Uterus (tissue), 3 donors: ENCODE measurements at regions not wholly inside any gene's neighbourhood (a gene's known extent, or its start where the extent isn't known, plus 50 kb on each side); places are given as distances from the start of the nearest gene placed in this dataset.

Experiments used
- DNase-seq, 2 donors: peaks; one replicate each; pipeline ENCODE4 v3.0.0-alpha.2; 2019 to 2020
- H3K27ac ChIP-seq, 2 donors: fragments of 200-600 bp; sonication (generic); 1 replicate in 1 of 2; 2 replicates in 1 of 2; pipeline ENCODE4 v1.5.1; 2016 to 2018
- H3K27me3 ChIP-seq, 2 donors: fragments of 200-600 bp; sonication (generic); one replicate each; pipeline ENCODE4 v1.5.1; 2018 to 2019; ENCODE audit warnings: control low read depth in 1 of 2
- H3K36me3 ChIP-seq, 2 donors: fragments of 200-600 bp; sonication (generic); one replicate each; pipeline ENCODE4 v1.5.1; 2019; ENCODE audit warnings: control low read depth in 1 of 2
- H3K4me1 ChIP-seq, 2 donors: fragments of 200-600 bp; sonication (generic); one replicate each; pipeline ENCODE4 v1.5.1; 2018 to 2019; ENCODE audit warnings: control low read depth in 1 of 2
- H3K4me3 ChIP-seq, 2 donors: fragments of 200-600 bp; sonication (generic); 1 replicate in 1 of 2; 2 replicates in 1 of 2; pipeline ENCODE4 v1.5.1; 2018 to 2019; ENCODE audit warnings: mild to moderate bottlenecking in 1 of 2
- H3K9me3 ChIP-seq, 2 donors: fragments of 200-600 bp; sonication (generic); one replicate each; pipeline ENCODE4 v1.5.1; 2019; ENCODE audit warnings: control low read depth in 1 of 2
- CTCF ChIP-seq, 4 experiments: fragments of 200-600 bp in 2 of 4; fragments of 450-650 bp in 2 of 4; sonication (generic) in 2 of 4; IDR thresholded peaks; one replicate each; pipeline ENCODE4 v1.5.1; 2016 to 2019; ENCODE audit warnings: antibody characterized with exemption in 4 of 4, mild to moderate bottlenecking in 2 of 4, moderate library complexity in 1 of 4
- POLR2A ChIP-seq, 2 donors: fragments of 450-650 bp; IDR thresholded peaks; one replicate each; pipeline ENCODE4 v1.6.1; 2016; ENCODE audit warnings: antibody characterized with exemption in 2 of 2, mild to moderate bottlenecking in 1 of 2, moderate library complexity in 1 of 2
- intact Hi-C: fragments of 100-400 bp; cut with DNase I; formaldehyde crosslinking; loops from one replicate; pipeline ENCODE4 v1.15.1; 2023; ENCODE audit warnings: low total_unique reads
- donor health status: DM: yes; HTN: yes; CAD: no.

- Histone ChIP-seq H3K4me1 (no peaks in the 10 kb centered on the region), H3K36me3 (no peaks in the 10 kb centered on the region), H3K9me3 (no peaks in the 10 kb centered on the region), H3K27me3 (no peaks in the 10 kb centered on the region), H3K4me3 (no peak overlapping the region), H3K27ac (no peak overlapping the region)
- TF ChIP-seq CTCF (IDR thresholded peaks at IDR 0.05) (no peak), POLR2A (IDR thresholded peaks at IDR 0.05) (no peak)
- intact Hi-C loops, result no loop called here
- no peak for DNase-seq
Measured at GRCh38 chr12:115043079-115043478, 359.1 kb upstream of the TBX3 start.

GRCh38 chr12:115042341-115042740 is 358.4 kb upstream of the TBX3 start:
- intact Hi-C loops, result no loop called here
- TF ChIP-seq CTCF (IDR thresholded peaks at IDR 0.05) (no peak), POLR2A (IDR thresholded peaks at IDR 0.05) (no peak)
- Histone ChIP-seq H3K4me3 (no peak overlapping the region), H3K4me1 (no peaks in the 10 kb centered on the region), H3K27me3 (no peaks in the 10 kb centered on the region), H3K9me3 (no peaks in the 10 kb centered on the region), H3K27ac (no peak overlapping the region), H3K36me3 (no peaks in the 10 kb centered on the region)
- DNase-seq, result no peak

- Histone ChIP-seq H3K27me3 (no peaks in the 10 kb centered on the region), H3K4me3 (no peak overlapping the region), H3K4me1 (no peaks in the 10 kb centered on the region), H3K36me3 (no peaks in the 10 kb centered on the region), H3K9me3 (no peaks in the 10 kb centered on the region), H3K27ac (no peak overlapping the region)
- intact Hi-C loops, result no loop called here
- TF ChIP-seq POLR2A (IDR thresholded peaks at IDR 0.05), result no peak
- TF ChIP-seq CTCF (IDR thresholded peaks at IDR 0.05), result no peak
- no peak for DNase-seq
Measured at GRCh38 chr12:115037830-115038229, 353.9 kb upstream of the TBX3 start.

- DNase-seq, result no peak
- H3K4me3 ChIP-seq, result no peak overlapping the region
- intact Hi-C loops, result no loop called here
- TF ChIP-seq POLR2A (IDR thresholded peaks at IDR 0.05) (no peak), CTCF (IDR thresholded peaks at IDR 0.05) (no peak)
- no peaks in the 10 kb centered on the region for H3K9me3 ChIP-seq
- no peaks in the 10 kb centered on the region for H3K4me1 ChIP-seq
- H3K36me3 ChIP-seq, result no peaks in the 10 kb centered on the region
- no peaks in the 10 kb centered on the region for H3K27me3 ChIP-seq
- H3K27ac ChIP-seq, result no peak overlapping the region
Measured at GRCh38 chr12:115035535-115036107, 351.6 kb upstream of the TBX3 start.

GRCh38 chr12:115032521-115032920 is 348.5 kb upstream of the TBX3 start:
- Histone ChIP-seq H3K4me1 (no peaks in the 10 kb centered on the region), H3K9me3 (no peaks in the 10 kb centered on the region), H3K27me3 (no peaks in the 10 kb centered on the region), H3K27ac (no peak overlapping the region), H3K4me3 (no peak overlapping the region), H3K36me3 (no peaks in the 10 kb centered on the region)
- intact Hi-C loops, result no loop called here
- no peak for DNase-seq
- TF ChIP-seq CTCF (IDR thresholded peaks at IDR 0.05) (no peak), POLR2A (IDR thresholded peaks at IDR 0.05) (no peak)
